ENCODE measurements at regions not wholly inside any gene's neighbourhood (a gene's known extent, or its start where the extent isn't known, plus 50 kb on each side); places are given as distances from the start of the nearest gene placed in this dataset.

DNA sequence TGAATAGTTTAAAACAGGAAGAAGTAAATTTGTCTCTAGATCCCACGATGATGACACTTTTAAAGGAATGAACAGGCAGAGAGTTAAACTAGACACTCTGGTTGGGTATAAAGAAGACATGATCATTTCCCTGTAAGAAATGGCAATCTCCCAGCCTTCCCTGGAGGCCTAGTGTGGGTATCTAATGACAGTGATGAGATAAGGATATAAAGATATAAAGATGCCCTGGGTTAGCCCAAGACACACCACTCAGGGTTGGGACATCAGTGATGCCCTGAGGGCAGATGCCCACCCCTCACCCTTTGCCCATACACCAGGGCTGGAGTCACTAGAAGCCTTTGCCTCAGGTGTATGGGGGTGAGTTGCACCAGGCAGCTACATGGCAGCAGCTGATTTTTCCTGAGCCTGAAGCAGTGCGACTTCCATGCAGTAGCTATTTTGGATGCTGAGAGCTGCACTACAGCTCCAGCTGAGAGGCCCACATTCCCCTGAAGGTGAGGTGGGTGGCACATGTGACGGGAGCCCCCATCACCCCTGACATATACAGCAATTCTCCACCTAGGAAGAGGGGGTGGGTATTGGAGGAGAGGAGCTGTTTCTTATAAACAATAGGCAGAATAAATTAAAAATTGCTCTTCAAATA, 177.5 kb downstream of the NDFIP2 start:
- intact Hi-C loops (cut with micrococcal nuclease) = no loop called here
- no peak for DNase-seq (ENCODE audit: low read depth, low spot score)
- ChIA-PET CTCF (no interaction called here), RAD21 (ENCODE audit: low non-redundant PET in 1 of 2, low total read pairs in 2 of 2, uncharacterized antibody in 2 of 2, unreplicated experiment in 2 of 2) (no interaction called here), POLR2A (no interaction called here)
- no peaks in the 10 kb centered on the region for H3K4me1 ChIP-seq (ENCODE audit: control insufficient read depth in 1 of 2, insufficient read depth in 2 of 2, low read length in 2 of 2)
- no peak overlapping the region for H3K9ac ChIP-seq (ENCODE audit: low read length)
- no peaks in the 10 kb centered on the region for H3K27me3 ChIP-seq (ENCODE audit: insufficient read depth, low read length)
- H3K9me2 ChIP-seq (ENCODE audit: insufficient read depth) = no peaks in the 10 kb centered on the region
- H3K79me2 ChIP-seq (ENCODE audit: insufficient read depth, low read length) = no peaks in the 10 kb centered on the region
- no peak overlapping the region for H3K4me3 ChIP-seq (replicated peaks in 1 of 2; ENCODE audit: low read depth in 1 of 2, low read length in 2 of 2)
- H2AFZ ChIP-seq (ENCODE audit: low read depth, low read length, poor library complexity, severe bottlenecking) = no peak overlapping the region
- no peaks in the 10 kb centered on the region for H3K9me3 ChIP-seq (ENCODE audit: control insufficient read depth in 1 of 2, insufficient read depth in 1 of 2, low read depth in 1 of 2, low read length in 2 of 2)
- ATAC-seq = no peak
- TF ChIP-seq ELF1 (IDR thresholded peaks at IDR 0.05; ENCODE audit: borderline replicate concordance, low read depth) (no peak), POLR2A (IDR thresholded peaks at IDR 0.05; ENCODE audit: borderline replicate concordance, extremely low read depth, insufficient read depth, insufficient read length) (no peak), FOSL1 (IDR thresholded peaks at IDR 0.05; ENCODE audit: low read depth) (no peak), SIN3A (IDR thresholded peaks at IDR 0.05; ENCODE audit: low read depth) (no peak), SRF (IDR thresholded peaks at IDR 0.05; ENCODE audit: low read depth) (no peak), EGR1 (IDR thresholded peaks at IDR 0.05; ENCODE audit: low read depth) (no peak), ZNF274 (IDR thresholded peaks at IDR 0.05; ENCODE audit: low read depth, low read length) (no peak), EZH2 (IDR thresholded peaks at IDR 0.05) (no peak), SP1 (IDR thresholded peaks at IDR 0.05; ENCODE audit: low read depth) (no peak), POLR2AphosphoS5 (IDR thresholded peaks at IDR 0.05; ENCODE audit: low read depth, low read length) (no peak), RAD21 (IDR thresholded peaks at IDR 0.05; ENCODE audit: low read depth) (no peak), CEBPB (IDR thresholded peaks at IDR 0.05; ENCODE audit: low read depth) (no peak)
- H3K4me2 ChIP-seq (ENCODE audit: low read length) = no peak overlapping the region
- BruUV-seq (replicated peaks) = no TSS peak
- no peak overlapping the region for H3K27ac ChIP-seq (ENCODE audit: low read depth, low read length)
- H4K20me1 ChIP-seq (ENCODE audit: insufficient read depth) = no peaks in the 10 kb centered on the region
- H3K36me3 ChIP-seq (ENCODE audit: control insufficient read depth in 1 of 2, insufficient read depth in 2 of 2, low read length in 2 of 2) = no peaks in the 10 kb centered on the region

GRCh38 chr13:79655509-79655908, 174.6 kb downstream of the NDFIP2 start:
- Histone ChIP-seq H3K27me3 (ENCODE audit: insufficient read depth, low read length) (no peaks in the 10 kb centered on the region), H3K27ac (ENCODE audit: low read depth, low read length) (no peak overlapping the region), H3K4me2 (ENCODE audit: low read length) (no peak overlapping the region), H3K36me3 (ENCODE audit: control insufficient read depth in 1 of 2, insufficient read depth in 2 of 2, low read length in 2 of 2) (no peaks in the 10 kb centered on the region), H3K9ac (ENCODE audit: low read length) (no peak overlapping the region), H3K4me3 (replicated peaks in 1 of 2; ENCODE audit: low read depth in 1 of 2, low read length in 2 of 2) (no peak overlapping the region), H4K20me1 (ENCODE audit: insufficient read depth) (no peaks in the 10 kb centered on the region), H3K4me1 (ENCODE audit: control insufficient read depth in 1 of 2, insufficient read depth in 2 of 2, low read length in 2 of 2) (no peaks in the 10 kb centered on the region), H2AFZ (ENCODE audit: low read depth, low read length, poor library complexity, severe bottlenecking) (no peak overlapping the region), H3K79me2 (ENCODE audit: insufficient read depth, low read length) (no peaks in the 10 kb centered on the region), H3K9me3 (ENCODE audit: control insufficient read depth in 1 of 2, insufficient read depth in 1 of 2, low read depth in 1 of 2, low read length in 2 of 2) (no peaks in the 10 kb centered on the region), H3K9me2 (ENCODE audit: insufficient read depth) (no peaks in the 10 kb centered on the region)
- ChIA-PET RAD21 (ENCODE audit: low non-redundant PET in 1 of 2, low total read pairs in 2 of 2, uncharacterized antibody in 2 of 2, unreplicated experiment in 2 of 2) (no interaction called here), CTCF (no interaction called here), POLR2A (no interaction called here)
- intact Hi-C loops (cut with micrococcal nuclease) = no loop called here
- ATAC-seq (no peak), DNase-seq (ENCODE audit: low read depth, low spot score) (no peak)
- no peak for TF ChIP-seq SRF (IDR thresholded peaks at IDR 0.05; ENCODE audit: low read depth)
- TF ChIP-seq, protein P1, sequence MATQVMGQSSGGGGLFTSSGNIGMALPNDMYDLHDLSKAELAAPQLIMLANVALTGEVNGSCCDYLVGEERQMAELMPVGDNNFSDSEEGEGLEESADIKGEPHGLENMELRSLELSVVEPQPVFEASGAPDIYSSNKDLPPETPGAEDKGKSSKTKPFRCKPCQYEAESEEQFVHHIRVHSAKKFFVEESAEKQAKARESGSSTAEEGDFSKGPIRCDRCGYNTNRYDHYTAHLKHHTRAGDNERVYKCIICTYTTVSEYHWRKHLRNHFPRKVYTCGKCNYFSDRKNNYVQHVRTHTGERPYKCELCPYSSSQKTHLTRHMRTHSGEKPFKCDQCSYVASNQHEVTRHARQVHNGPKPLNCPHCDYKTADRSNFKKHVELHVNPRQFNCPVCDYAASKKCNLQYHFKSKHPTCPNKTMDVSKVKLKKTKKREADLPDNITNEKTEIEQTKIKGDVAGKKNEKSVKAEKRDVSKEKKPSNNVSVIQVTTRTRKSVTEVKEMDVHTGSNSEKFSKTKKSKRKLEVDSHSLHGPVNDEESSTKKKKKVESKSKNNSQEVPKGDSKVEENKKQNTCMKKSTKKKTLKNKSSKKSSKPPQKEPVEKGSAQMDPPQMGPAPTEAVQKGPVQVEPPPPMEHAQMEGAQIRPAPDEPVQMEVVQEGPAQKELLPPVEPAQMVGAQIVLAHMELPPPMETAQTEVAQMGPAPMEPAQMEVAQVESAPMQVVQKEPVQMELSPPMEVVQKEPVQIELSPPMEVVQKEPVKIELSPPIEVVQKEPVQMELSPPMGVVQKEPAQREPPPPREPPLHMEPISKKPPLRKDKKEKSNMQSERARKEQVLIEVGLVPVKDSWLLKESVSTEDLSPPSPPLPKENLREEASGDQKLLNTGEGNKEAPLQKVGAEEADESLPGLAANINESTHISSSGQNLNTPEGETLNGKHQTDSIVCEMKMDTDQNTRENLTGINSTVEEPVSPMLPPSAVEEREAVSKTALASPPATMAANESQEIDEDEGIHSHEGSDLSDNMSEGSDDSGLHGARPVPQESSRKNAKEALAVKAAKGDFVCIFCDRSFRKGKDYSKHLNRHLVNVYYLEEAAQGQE (IDR thresholded peaks at IDR 0.05; ENCODE audit: low read depth) = no peak
- no peak for TF ChIP-seq JUND (IDR thresholded peaks at IDR 0.05)
- no peak for TF ChIP-seq SIN3A (IDR thresholded peaks at IDR 0.05; ENCODE audit: low read depth)
- TF ChIP-seq CTCF (IDR thresholded peaks at IDR 0.05 in 2 of 3, conservative IDR thresholded peaks at IDR 0.05 in 1 of 3; ENCODE audit: borderline replicate concordance in 1 of 3, insufficient read depth in 1 of 3, low read depth in 2 of 3, low read length in 2 of 3) = no peak
- no TSS peak for BruUV-seq (replicated peaks)
